ENCODE measurements at regions not wholly inside any gene's neighbourhood (a gene's known extent, or its start where the extent isn't known, plus 50 kb on each side); places are given as distances from the start of the nearest gene placed in this dataset.

GRCh38 chr6:84560436-84561390 is 203.7 kb downstream of the TBX18 start:
- DNase-seq: no peak
- no peak for TF ChIP-seq POLR2A (IDR thresholded peaks at IDR 0.05; ENCODE audit: low read length)
- no peak for TF ChIP-seq GATA1 (IDR thresholded peaks at IDR 0.05; ENCODE audit: low read depth, low read length)

- DNase-seq: no peak
- TF ChIP-seq POLR2A (IDR thresholded peaks at IDR 0.05; ENCODE audit: low read length): no peak
- TF ChIP-seq GATA1 (IDR thresholded peaks at IDR 0.05; ENCODE audit: low read depth, low read length): no peak
Measured at GRCh38 chr6:84556541-84557335, 207.7 kb downstream of the TBX18 start.

- no peak for DNase-seq
Measured at GRCh38 chr6:84554706-84555105, 209.7 kb downstream of the TBX18 start.

GRCh38 chr6:84554074-84554473 is 210.3 kb downstream of the TBX18 start:
- no peak for DNase-seq
- TF ChIP-seq GATA1 (IDR thresholded peaks at IDR 0.05; ENCODE audit: low read depth, low read length) (no peak), POLR2A (IDR thresholded peaks at IDR 0.05; ENCODE audit: low read length) (no peak)

More at GRCh38 chr6:84554706-84555105, 209.7 kb downstream of the TBX18 start:
- TF ChIP-seq GATA1 (IDR thresholded peaks at IDR 0.05; ENCODE audit: low read depth, low read length) (no peak), POLR2A (IDR thresholded peaks at IDR 0.05; ENCODE audit: low read length) (no peak)

GRCh38 chr6:84553527-84553926 is 210.9 kb downstream of the TBX18 start:
- TF ChIP-seq POLR2A (IDR thresholded peaks at IDR 0.05; ENCODE audit: low read length) (no peak), GATA1 (IDR thresholded peaks at IDR 0.05; ENCODE audit: low read depth, low read length) (no peak)
- DNase-seq: no peak

- TF ChIP-seq POLR2A (IDR thresholded peaks at IDR 0.05; ENCODE audit: low read length) (no peak), GATA1 (IDR thresholded peaks at IDR 0.05; ENCODE audit: low read depth, low read length) (no peak)
Measured at GRCh38 chr6:84551797-84552196, 212.6 kb downstream of the TBX18 start.

GRCh38 chr6:84549917-84550316 is 214.5 kb downstream of the TBX18 start:
- peak in 1 of 2 experiments; percentile 1 for DNase-seq
- TF ChIP-seq GATA1 (IDR thresholded peaks at IDR 0.05; ENCODE audit: low read depth, low read length) (no peak), POLR2A (IDR thresholded peaks at IDR 0.05; ENCODE audit: low read length) (no peak)

More at GRCh38 chr6:84551797-84552196, 212.6 kb downstream of the TBX18 start:
- no peak for DNase-seq

GRCh38 chr6:84547341-84547801 is 217.0 kb downstream of the TBX18 start:
- DNase-seq: peak; percentile 12 to 44
- TF ChIP-seq POLR2A (IDR thresholded peaks at IDR 0.05; ENCODE audit: low read length): no peak

GRCh38 chr6:84546427-84546914 is 217.9 kb downstream of the TBX18 start:
- TF ChIP-seq GATA1 (IDR thresholded peaks at IDR 0.05; ENCODE audit: low read depth, low read length): no peak
- no peak for TF ChIP-seq POLR2A (IDR thresholded peaks at IDR 0.05; ENCODE audit: low read length)
- peak in 1 of 2 experiments; percentile 3 for DNase-seq

GRCh38 chr6:84539122-84539856 is 225.1 kb downstream of the TBX18 start:
- TF ChIP-seq POLR2A (IDR thresholded peaks at IDR 0.05; ENCODE audit: low read length): no peak
- TF ChIP-seq GATA1 (IDR thresholded peaks at IDR 0.05; ENCODE audit: low read depth, low read length): no peak

GRCh38 chr6:84536885-84537638 is 227.3 kb downstream of the TBX18 start:
- no peak for TF ChIP-seq GATA1 (IDR thresholded peaks at IDR 0.05; ENCODE audit: low read depth, low read length)
- no peak for TF ChIP-seq POLR2A (IDR thresholded peaks at IDR 0.05; ENCODE audit: low read length)
- no peak for DNase-seq

More at GRCh38 chr6:84539122-84539856, 225.1 kb downstream of the TBX18 start:
- DNase-seq: no peak

GRCh38 chr6:84528201-84528600 is 236.2 kb downstream of the TBX18 start:
- DNase-seq: no peak
- TF ChIP-seq GATA1 (IDR thresholded peaks at IDR 0.05; ENCODE audit: low read depth, low read length): no peak
- no peak for TF ChIP-seq POLR2A (IDR thresholded peaks at IDR 0.05; ENCODE audit: low read length)

- no peak for TF ChIP-seq POLR2A (IDR thresholded peaks at IDR 0.05; ENCODE audit: low read length)
- no peak for TF ChIP-seq GATA1 (IDR thresholded peaks at IDR 0.05; ENCODE audit: low read depth, low read length)
- no peak for DNase-seq
Measured at GRCh38 chr6:84526631-84527030, 237.8 kb downstream of the TBX18 start.

All from erythroblast (primary cell).